ENCODE measurements at regions not wholly inside any gene's neighbourhood (a gene's known extent, or its start where the extent isn't known, plus 50 kb on each side); places are given as distances from the start of the nearest gene placed in this dataset.
"Not testable (repeated sequence)": the region's sequence is repeated elsewhere in the genome, so short reads cannot be mapped to it uniquely, and the experiment has no call there.

GRCh38 chr2:111506936-111507335, 377.1 kb downstream of the ANAPC1 start:
- H3K36me3 ChIP-seq; H3K27ac ChIP-seq; in situ Hi-C loops (cut with MboI; ENCODE audit: low pct_ligation_motif_present in 1 of 4, low pct_unique_long_range_greater_than_20kb in 1 of 4, low sequenced_read_pairs in 3 of 4); H3K27me3 ChIP-seq; intact Hi-C loops (cut with DNase I; ENCODE audit: low total_unique reads); H3K9me3 ChIP-seq; H3K4me1 ChIP-seq; H3K4me3 ChIP-seq; DNase-seq: not testable (repeated sequence)
- 63% methylated on average over 4 of the region's 5 CpGs; no CpG with 5 or more reads in 1 of the 2 donors for WGBS, 2 donors (ENCODE audit: low coverage in 1 of 2)

DNA sequence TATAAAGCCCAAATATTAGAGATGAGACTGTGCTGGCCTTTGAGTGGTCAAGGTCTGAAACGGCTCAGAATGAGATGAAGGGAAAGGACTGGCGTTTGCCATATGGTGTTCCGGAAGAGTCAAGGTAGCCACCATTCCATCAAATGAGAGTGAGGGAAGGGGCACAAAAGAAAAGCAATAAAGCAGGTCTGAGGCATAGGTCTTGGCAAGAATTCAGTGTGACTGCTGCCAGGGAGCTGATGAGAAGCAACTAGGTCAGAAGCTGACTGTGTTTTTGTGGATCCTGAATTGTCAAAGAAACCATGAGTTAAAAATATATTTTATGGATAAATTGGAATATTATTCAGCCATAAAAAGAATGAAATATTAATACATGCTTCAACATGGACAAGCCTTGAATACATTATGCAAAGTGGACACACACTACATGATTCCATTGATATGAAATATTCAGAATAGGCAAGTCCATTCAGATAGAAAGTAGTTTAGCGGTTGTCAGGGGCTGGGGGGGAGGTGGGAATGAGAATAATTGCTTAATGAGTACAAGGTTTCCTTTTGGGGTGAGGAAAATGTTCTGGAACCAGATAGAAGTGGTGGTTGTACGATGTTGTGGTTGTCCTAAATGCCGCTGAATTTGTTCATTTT, 374.6 kb downstream of the ANAPC1 start:
- H3K27ac ChIP-seq; H3K36me3 ChIP-seq; DNase-seq; H3K4me1 ChIP-seq; in situ Hi-C loops (cut with MboI; ENCODE audit: low pct_ligation_motif_present in 1 of 4, low pct_unique_long_range_greater_than_20kb in 1 of 4, low sequenced_read_pairs in 3 of 4); intact Hi-C loops (cut with DNase I; ENCODE audit: low total_unique reads); H3K4me3 ChIP-seq; H3K9me3 ChIP-seq; H3K27me3 ChIP-seq: not testable (repeated sequence)
- WGBS, 2 donors (ENCODE audit: low coverage in 1 of 2) = 87 to 92% methylated on average over 5 to 6 of the region's 6 CpGs

DNA sequence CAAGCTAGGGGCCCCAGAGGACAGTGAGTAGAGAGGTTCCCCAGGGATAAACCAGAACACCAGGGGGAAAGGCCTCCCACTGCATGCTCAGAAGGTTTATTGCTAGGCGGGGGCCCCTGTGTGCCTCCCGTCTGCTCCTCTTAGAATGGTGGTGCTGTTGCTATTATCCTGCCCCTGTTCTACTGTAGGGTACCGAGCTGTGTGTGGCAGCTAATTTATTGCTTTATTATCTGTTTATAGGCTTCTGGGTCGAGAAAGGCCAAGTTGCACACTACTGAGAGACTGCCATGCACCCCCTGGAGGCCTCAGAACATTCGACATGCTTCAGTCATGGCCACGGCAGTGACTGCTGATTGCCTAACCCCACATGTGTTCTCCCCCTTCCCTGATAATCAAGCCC, 373.6 kb downstream of the ANAPC1 start:
- H3K9me3 ChIP-seq; H3K36me3 ChIP-seq; intact Hi-C loops (cut with DNase I; ENCODE audit: low total_unique reads); H3K27ac ChIP-seq; H3K4me3 ChIP-seq; H3K4me1 ChIP-seq; DNase-seq; in situ Hi-C loops (cut with MboI; ENCODE audit: low pct_ligation_motif_present in 1 of 4, low pct_unique_long_range_greater_than_20kb in 1 of 4, low sequenced_read_pairs in 3 of 4); H3K27me3 ChIP-seq: not testable (repeated sequence)
- 71% methylated on average over 6 of the region's 6 CpGs; no CpG with 5 or more reads in 1 of the 2 donors for WGBS, 2 donors (ENCODE audit: low coverage in 1 of 2)

- H3K9me3 ChIP-seq; in situ Hi-C loops (cut with MboI; ENCODE audit: low pct_ligation_motif_present in 1 of 4, low pct_unique_long_range_greater_than_20kb in 1 of 4, low sequenced_read_pairs in 3 of 4); H3K27ac ChIP-seq; H3K27me3 ChIP-seq; H3K4me3 ChIP-seq; H3K36me3 ChIP-seq; H3K4me1 ChIP-seq; DNase-seq; intact Hi-C loops (cut with DNase I; ENCODE audit: low total_unique reads): not testable (repeated sequence)
- WGBS, 2 donors (ENCODE audit: low coverage in 1 of 2) = 70% methylated on average over 2 of the region's 3 CpGs; no CpG with 5 or more reads in 1 of the 2 donors
Observed at GRCh38 chr2:111511062-111511461, 372.9 kb downstream of the ANAPC1 start.

GRCh38 chr2:111512378-111512777, 371.6 kb downstream of the ANAPC1 start:
- H3K9me3 ChIP-seq; H3K27ac ChIP-seq; H3K4me1 ChIP-seq; H3K36me3 ChIP-seq; intact Hi-C loops (cut with DNase I; ENCODE audit: low total_unique reads); in situ Hi-C loops (cut with MboI; ENCODE audit: low pct_ligation_motif_present in 1 of 4, low pct_unique_long_range_greater_than_20kb in 1 of 4, low sequenced_read_pairs in 3 of 4); H3K4me3 ChIP-seq; H3K27me3 ChIP-seq; DNase-seq: not testable (repeated sequence)
- WGBS, 2 donors (ENCODE audit: low coverage in 1 of 2) = 62% methylated on average over 2 of the region's 3 CpGs; no CpG with 5 or more reads in 1 of the 2 donors

- H3K9me3 ChIP-seq; DNase-seq; H3K27me3 ChIP-seq; in situ Hi-C loops (cut with MboI; ENCODE audit: low pct_ligation_motif_present in 1 of 4, low pct_unique_long_range_greater_than_20kb in 1 of 4, low sequenced_read_pairs in 3 of 4); H3K36me3 ChIP-seq; H3K4me3 ChIP-seq; H3K4me1 ChIP-seq; intact Hi-C loops (cut with DNase I; ENCODE audit: low total_unique reads); H3K27ac ChIP-seq: not testable (repeated sequence)
- WGBS, 2 donors (ENCODE audit: low coverage in 1 of 2) = 87% methylated on average over 4 of the region's 4 CpGs; no CpG with 5 or more reads in 1 of the 2 donors
Observed at GRCh38 chr2:111514138-111514537, 369.9 kb downstream of the ANAPC1 start.

- H3K27me3 ChIP-seq; H3K9me3 ChIP-seq; in situ Hi-C loops (cut with MboI; ENCODE audit: low pct_ligation_motif_present in 1 of 4, low pct_unique_long_range_greater_than_20kb in 1 of 4, low sequenced_read_pairs in 3 of 4); intact Hi-C loops (cut with DNase I; ENCODE audit: low total_unique reads); H3K4me3 ChIP-seq; H3K27ac ChIP-seq; H3K4me1 ChIP-seq; DNase-seq; H3K36me3 ChIP-seq: not testable (repeated sequence)
- 22% methylated on average over 1 of the region's 2 CpGs; no CpG with 5 or more reads in 1 of the 2 donors for WGBS, 2 donors (ENCODE audit: low coverage in 1 of 2)
Observed at GRCh38 chr2:111517050-111517720, 366.8 kb downstream of the ANAPC1 start.

- H3K9me3 ChIP-seq; H3K4me3 ChIP-seq; H3K27ac ChIP-seq; H3K36me3 ChIP-seq; in situ Hi-C loops (cut with MboI; ENCODE audit: low pct_ligation_motif_present in 1 of 4, low pct_unique_long_range_greater_than_20kb in 1 of 4, low sequenced_read_pairs in 3 of 4); DNase-seq; intact Hi-C loops (cut with DNase I; ENCODE audit: low total_unique reads); H3K27me3 ChIP-seq; H3K4me1 ChIP-seq: not testable (repeated sequence)
- WGBS, 2 donors (ENCODE audit: low coverage in 1 of 2) = 75% methylated on average over 2 of the region's 2 CpGs; no CpG with 5 or more reads in 1 of the 2 donors
Observed at GRCh38 chr2:111517721-111518053, 366.3 kb downstream of the ANAPC1 start.
